PC-9 (cell line): ENCODE measurements at regions not wholly inside any gene's neighbourhood (a gene's known extent, or its start where the extent isn't known, plus 50 kb on each side); places are given as distances from the start of the nearest gene placed in this dataset.
"Not testable (repeated sequence)": the region's sequence is repeated elsewhere in the genome, so short reads cannot be mapped to it uniquely, and the experiment has no call there.

Experiments
- BruUV-seq: library from RNA; stranded (reverse); fragments of 400-500 nt; replicated peaks from 2 replicates; lab custom pipeline; 2021; lab: Mats Ljungman, UMichigan
- CTCF ChIA-PET: fragments of 300-600 bp; sonication (Branson Sonifier 250); formaldehyde crosslinking; loops from one replicate; lab custom pipeline; 2022; ENCODE audit warnings: antibody characterized with exemption; lab: Charles Lee
- POLR2A ChIA-PET: fragments of 300-600 bp; sonication (Branson Sonifier 250); formaldehyde crosslinking; loops from one replicate; lab custom pipeline; 2022; ENCODE audit warnings: antibody characterized with exemption; ENCODE audit not compliant: unreplicated experiment; lab: Charles Lee
- DNase-seq, 2 experiments: peaks; one replicate each; pipeline versions ENCODE4 v3.0.0 to v3.0.0-alpha.2; 2015 to 2022; ENCODE audit warnings: mixed read lengths in 1 of 2
- H2AFZ ChIP-seq: fragments of 200-600 bp; sonication (generic); 2 replicates; pipeline ENCODE4 v1.8.1; 2017; ENCODE audit warnings: antibody characterized with exemption
- H3F3A ChIP-seq: fragments of 200-600 bp; sonication (generic); 2 replicates; pipeline ENCODE4 v1.8.1; 2017; ENCODE audit warnings: antibody characterized with exemption, mild to moderate bottlenecking, low read depth; ENCODE audit not compliant: insufficient read depth
- H3K27ac ChIP-seq: fragments of 200-600 bp; sonication (generic); 2 replicates; pipeline ENCODE4 v1.6.1; 2016; ENCODE audit warnings: mixed run types
- H3K27me3 ChIP-seq: fragments of 200-600 bp; sonication (generic); 2 replicates; pipeline ENCODE4 v1.6.1; 2016; ENCODE audit warnings: low read depth, mixed run types; ENCODE audit not compliant: insufficient read depth
- H3K36me3 ChIP-seq: fragments of 200-600 bp; sonication (generic); 2 replicates; pipeline ENCODE4 v1.6.1; 2016; ENCODE audit warnings: low read depth, mixed run types
- H3K4me1 ChIP-seq: fragments of 200-600 bp; sonication (generic); replicated peaks from 2 replicates; pipeline ENCODE4 v1.6.1; 2016; ENCODE audit warnings: mixed run types; ENCODE audit not compliant: insufficient read depth
- H3K4me2 ChIP-seq: fragments of 200-600 bp; sonication (generic); 2 replicates; pipeline ENCODE4 v1.6.1; 2017; ENCODE audit warnings: mixed run types
- H3K4me3 ChIP-seq: fragments of 200-600 bp; sonication (generic); 2 replicates; pipeline ENCODE4 v1.6.1; 2016; ENCODE audit warnings: mixed run types
- H3K79me2 ChIP-seq: fragments of 200-600 bp; sonication (generic); 2 replicates; pipeline ENCODE4 v1.6.1; 2017; ENCODE audit warnings: low read depth, mixed run types
- H3K9me2 ChIP-seq: fragments of 200-600 bp; sonication (generic); 2 replicates; pipeline ENCODE4 v1.8.1; 2017; ENCODE audit warnings: mild to moderate bottlenecking; ENCODE audit not compliant: insufficient read depth
- H3K9me3 ChIP-seq: fragments of 200-600 bp; sonication (generic); 2 replicates; pipeline ENCODE4 v1.8.1; 2016; ENCODE audit warnings: low read depth; ENCODE audit not compliant: insufficient read depth
- H4K20me1 ChIP-seq: fragments of 200-600 bp; sonication (generic); 2 replicates; pipeline ENCODE4 v1.8.1; 2017; ENCODE audit not compliant: insufficient read depth
- CTCF ChIP-seq: fragments of 200-600 bp; sonication (generic); conservative IDR thresholded peaks from 2 replicates; pipeline ENCODE4 v1.6.1; 2017; ENCODE audit warnings: mixed run types, antibody characterized with exemption, mild to moderate bottlenecking, moderate library complexity
- EZH2 ChIP-seq: fragments of 200-600 bp; sonication (generic); IDR thresholded peaks from 2 replicates; pipeline ENCODE4 v1.8.0; 2017; ENCODE audit warnings: antibody characterized with exemption, low read depth
- intact Hi-C: fragments of 100-400 bp; cut with micrococcal nuclease; formaldehyde crosslinking; loops from one replicate; pipeline ENCODE4 v1.10.0; 2022; ENCODE audit not compliant: unreplicated experiment

- CTCF ChIA-PET, result no interaction called here
Observed at GRCh38 chr6:112957536-112957916, 610.4 kb downstream of the RFPL4B start.

GRCh38 chr6:112960130-112960529 is 613.0 kb downstream of the RFPL4B start:
- H3K36me3 ChIP-seq, H3K9me3 ChIP-seq, H3F3A ChIP-seq, BruUV-seq, intact Hi-C loops, H2AFZ ChIP-seq, DNase-seq, H3K4me2 ChIP-seq, H3K4me3 ChIP-seq, H4K20me1 ChIP-seq, H3K27ac ChIP-seq, H3K4me1 ChIP-seq, POLR2A ChIA-PET, CTCF ChIA-PET, H3K79me2 ChIP-seq, H3K9me2 ChIP-seq, H3K27me3 ChIP-seq: not testable (repeated sequence)

More at GRCh38 chr6:112957536-112957916, 610.4 kb downstream of the RFPL4B start:
- peaks cover 8% of the 10 kb centered on the region for H3K9me3 ChIP-seq
- H3K4me1 ChIP-seq, result no peaks in the 10 kb centered on the region
- no peaks in the 10 kb centered on the region for H3K79me2 ChIP-seq
- H2AFZ ChIP-seq, result no peak overlapping the region
- intact Hi-C loops, result no loop called here
- no peaks in the 10 kb centered on the region for H3K36me3 ChIP-seq
- DNase-seq, result no peak
- no peak overlapping the region for H3K27ac ChIP-seq
- BruUV-seq, result no TSS peak
- H3K27me3 ChIP-seq, result no peaks in the 10 kb centered on the region
- no peaks in the 10 kb centered on the region for H3K9me2 ChIP-seq
- no peaks in the 10 kb centered on the region for H3F3A ChIP-seq
- no peaks in the 10 kb centered on the region for H4K20me1 ChIP-seq
- TF ChIP-seq EZH2 (no peak), CTCF (no peak)
- POLR2A ChIA-PET, result no interaction called here
- no peak overlapping the region for H3K4me3 ChIP-seq
- no peak overlapping the region for H3K4me2 ChIP-seq

- Histone ChIP-seq H3K79me2 (no peaks in the 10 kb centered on the region), H3K4me3 (no peak overlapping the region), H3K9me3 (peaks cover 10% of the 10 kb centered on the region; the same call in 1 of the 2 replicates), H4K20me1 (no peaks in the 10 kb centered on the region), H3K36me3 (no peaks in the 10 kb centered on the region), H3F3A (no peaks in the 10 kb centered on the region), H3K4me1 (no peaks in the 10 kb centered on the region), H2AFZ (no peak overlapping the region), H3K4me2 (no peak overlapping the region), H3K27me3 (no peaks in the 10 kb centered on the region), H3K9me2 (no peaks in the 10 kb centered on the region; the same call in 1 of the 2 replicates), H3K27ac (no peak overlapping the region)
- no peak for DNase-seq
- ChIA-PET CTCF (no interaction called here), POLR2A (no interaction called here)
- intact Hi-C loops, result no loop called here
- no TSS peak for BruUV-seq
- TF ChIP-seq EZH2 (no peak), CTCF (no peak)
Observed at GRCh38 chr6:112967974-112968373, 620.8 kb downstream of the RFPL4B start.

- no peaks in the 10 kb centered on the region for H3K9me2 ChIP-seq
- H3K4me2 ChIP-seq, result no peak overlapping the region
- H3K36me3 ChIP-seq, result no peaks in the 10 kb centered on the region
- H3K4me1 ChIP-seq, result no peaks in the 10 kb centered on the region
- no peaks in the 10 kb centered on the region for H3K27me3 ChIP-seq
- H3F3A ChIP-seq, result no peaks in the 10 kb centered on the region
- H2AFZ ChIP-seq, result no peak overlapping the region
- no peak overlapping the region for H3K27ac ChIP-seq
- ChIA-PET CTCF (no interaction called here), POLR2A (no interaction called here)
- TF ChIP-seq EZH2, result no peak
- TF ChIP-seq CTCF, result no peak
- intact Hi-C loops, result no loop called here
- H3K9me3 ChIP-seq, result peaks cover 13% of the 10 kb centered on the region; the same call in 1 of the 2 replicates
- no TSS peak for BruUV-seq
- H3K4me3 ChIP-seq, result no peak overlapping the region
- no peaks in the 10 kb centered on the region for H3K79me2 ChIP-seq
- no peak for DNase-seq
- no peaks in the 10 kb centered on the region for H4K20me1 ChIP-seq
Observed at GRCh38 chr6:112971651-112972050, 624.5 kb downstream of the RFPL4B start.

GRCh38 chr6:112974931-112975330 is 627.8 kb downstream of the RFPL4B start:
- H3K9me2 ChIP-seq, intact Hi-C loops, CTCF ChIA-PET, H3K4me2 ChIP-seq, H4K20me1 ChIP-seq, DNase-seq, H3K27ac ChIP-seq, H3K36me3 ChIP-seq, H3K79me2 ChIP-seq, H3F3A ChIP-seq, BruUV-seq, H3K27me3 ChIP-seq, H2AFZ ChIP-seq, H3K4me1 ChIP-seq, H3K4me3 ChIP-seq, POLR2A ChIA-PET: not testable (repeated sequence)
- peaks cover 14% of the 10 kb centered on the region for H3K9me3 ChIP-seq
